ENCODE measurements at regions not wholly inside any gene's neighbourhood (a gene's known extent, or its start where the extent isn't known, plus 50 kb on each side); places are given as distances from the start of the nearest gene placed in this dataset.

- Histone ChIP-seq H3K4me3 (no peak overlapping the region), H3K9me3 (ENCODE audit: low read depth, low read length) (no peaks in the 10 kb centered on the region), H3K36me3 (ENCODE audit: insufficient read depth, low read length) (no peaks in the 10 kb centered on the region), H3K9ac (ENCODE audit: insufficient read length) (no peak overlapping the region), H3K27ac (no peak overlapping the region)
- no peak for DNase-seq (ENCODE audit: low read depth, low spot score)
- no peak for TF ChIP-seq POLR2AphosphoS5 (IDR thresholded peaks at IDR 0.05; ENCODE audit: borderline replicate concordance, low read depth, low read length)
- TF ChIP-seq EZH2 (IDR thresholded peaks at IDR 0.05): no peak
- no peak for TF ChIP-seq FOXP2 (optimal IDR thresholded peaks at IDR 0.05; ENCODE audit: control extremely low read depth, extremely low read length, insufficient read depth)
Measured at GRCh38 chr10:117601716-117602115, 59.2 kb downstream of the EMX2 start.

GRCh38 chr10:117603081-117603480 is 60.5 kb downstream of the EMX2 start:
- Histone ChIP-seq H3K4me3 (no peak overlapping the region), H3K9ac (ENCODE audit: insufficient read length) (no peak overlapping the region), H3K9me3 (ENCODE audit: low read depth, low read length) (no peaks in the 10 kb centered on the region), H3K27ac (no peak overlapping the region), H3K36me3 (ENCODE audit: insufficient read depth, low read length) (no peaks in the 10 kb centered on the region)
- DNase-seq (ENCODE audit: low read depth, low spot score): no peak
- TF ChIP-seq EZH2 (IDR thresholded peaks at IDR 0.05): no peak
- TF ChIP-seq FOXP2 (optimal IDR thresholded peaks at IDR 0.05; ENCODE audit: control extremely low read depth, extremely low read length, insufficient read depth): no peak
- no peak for TF ChIP-seq POLR2AphosphoS5 (IDR thresholded peaks at IDR 0.05; ENCODE audit: borderline replicate concordance, low read depth, low read length)

- Histone ChIP-seq H3K9me3 (ENCODE audit: low read depth, low read length) (no peaks in the 10 kb centered on the region), H3K9ac (ENCODE audit: insufficient read length) (no peak overlapping the region), H3K27ac (no peak overlapping the region), H3K4me3 (no peak overlapping the region), H3K36me3 (ENCODE audit: insufficient read depth, low read length) (no peaks in the 10 kb centered on the region)
- DNase-seq (ENCODE audit: low read depth, low spot score): no peak
- TF ChIP-seq FOXP2 (optimal IDR thresholded peaks at IDR 0.05; ENCODE audit: control extremely low read depth, extremely low read length, insufficient read depth): no peak
- no peak for TF ChIP-seq EZH2 (IDR thresholded peaks at IDR 0.05)
- TF ChIP-seq POLR2AphosphoS5 (IDR thresholded peaks at IDR 0.05; ENCODE audit: borderline replicate concordance, low read depth, low read length): no peak
Measured at GRCh38 chr10:117603726-117604125, 61.2 kb downstream of the EMX2 start.

GRCh38 chr10:117609095-117609795 is 66.7 kb downstream of the EMX2 start:
- Histone ChIP-seq H3K36me3 (ENCODE audit: insufficient read depth, low read length) (no peaks in the 10 kb centered on the region), H3K4me3 (no peak overlapping the region)

GRCh38 chr10:117609796-117610170 is 67.2 kb downstream of the EMX2 start:
- Histone ChIP-seq H3K36me3 (ENCODE audit: insufficient read depth, low read length) (no peaks in the 10 kb centered on the region), H3K9me3 (ENCODE audit: low read depth, low read length) (no peaks in the 10 kb centered on the region), H3K27ac (no peak overlapping the region), H3K9ac (ENCODE audit: insufficient read length) (no peak overlapping the region), H3K4me3 (no peak overlapping the region)
- no peak for DNase-seq (ENCODE audit: low read depth, low spot score)
- no peak for TF ChIP-seq EZH2 (IDR thresholded peaks at IDR 0.05)
- no peak for TF ChIP-seq POLR2AphosphoS5 (IDR thresholded peaks at IDR 0.05; ENCODE audit: borderline replicate concordance, low read depth, low read length)
- TF ChIP-seq FOXP2 (optimal IDR thresholded peaks at IDR 0.05; ENCODE audit: control extremely low read depth, extremely low read length, insufficient read depth): no peak

More at GRCh38 chr10:117609095-117609795, 66.7 kb downstream of the EMX2 start:
- TF ChIP-seq FOXP2 (optimal IDR thresholded peaks at IDR 0.05; ENCODE audit: control extremely low read depth, extremely low read length, insufficient read depth): no peak
- TF ChIP-seq POLR2AphosphoS5 (IDR thresholded peaks at IDR 0.05; ENCODE audit: borderline replicate concordance, low read depth, low read length): no peak
- no peak for TF ChIP-seq EZH2 (IDR thresholded peaks at IDR 0.05)
- Histone ChIP-seq H3K9ac (ENCODE audit: insufficient read length) (no peak overlapping the region), H3K27ac (no peak overlapping the region), H3K9me3 (ENCODE audit: low read depth, low read length) (no peaks in the 10 kb centered on the region)
- DNase-seq (ENCODE audit: low read depth, low spot score): no peak

GRCh38 chr10:117610321-117610720 is 67.8 kb downstream of the EMX2 start:
- TF ChIP-seq EZH2 (IDR thresholded peaks at IDR 0.05) (no peak), FOXP2 (optimal IDR thresholded peaks at IDR 0.05; ENCODE audit: control extremely low read depth, extremely low read length, insufficient read depth) (no peak), POLR2AphosphoS5 (IDR thresholded peaks at IDR 0.05; ENCODE audit: borderline replicate concordance, low read depth, low read length) (no peak)
- H3K27ac ChIP-seq: no peak overlapping the region
- no peak for DNase-seq (ENCODE audit: low read depth, low spot score)
- H3K4me3 ChIP-seq: no peak overlapping the region
- H3K9ac ChIP-seq (ENCODE audit: insufficient read length): no peak overlapping the region
- H3K36me3 ChIP-seq (ENCODE audit: insufficient read depth, low read length): no peaks in the 10 kb centered on the region
- H3K9me3 ChIP-seq (ENCODE audit: low read depth, low read length): no peaks in the 10 kb centered on the region

- Histone ChIP-seq H3K36me3 (ENCODE audit: insufficient read depth, low read length) (no peaks in the 10 kb centered on the region), H3K27ac (no peak overlapping the region), H3K4me3 (no peak overlapping the region), H3K9ac (ENCODE audit: insufficient read length) (no peak overlapping the region), H3K9me3 (ENCODE audit: low read depth, low read length) (no peaks in the 10 kb centered on the region)
- TF ChIP-seq POLR2AphosphoS5 (IDR thresholded peaks at IDR 0.05; ENCODE audit: borderline replicate concordance, low read depth, low read length) (no peak), EZH2 (IDR thresholded peaks at IDR 0.05) (no peak), FOXP2 (optimal IDR thresholded peaks at IDR 0.05; ENCODE audit: control extremely low read depth, extremely low read length, insufficient read depth) (no peak)
- no peak for DNase-seq (ENCODE audit: low read depth, low spot score)
Measured at GRCh38 chr10:117612113-117612512, 69.6 kb downstream of the EMX2 start.

- H3K9me3 ChIP-seq (ENCODE audit: low read depth, low read length): no peaks in the 10 kb centered on the region
- H3K4me3 ChIP-seq: no peak overlapping the region
- no peak for DNase-seq (ENCODE audit: low read depth, low spot score)
- no peak overlapping the region for H3K27ac ChIP-seq
- TF ChIP-seq POLR2AphosphoS5 (IDR thresholded peaks at IDR 0.05; ENCODE audit: borderline replicate concordance, low read depth, low read length) (no peak), FOXP2 (optimal IDR thresholded peaks at IDR 0.05; ENCODE audit: control extremely low read depth, extremely low read length, insufficient read depth) (no peak), EZH2 (IDR thresholded peaks at IDR 0.05) (no peak)
- H3K36me3 ChIP-seq (ENCODE audit: insufficient read depth, low read length): no peaks in the 10 kb centered on the region
- H3K9ac ChIP-seq (ENCODE audit: insufficient read length): no peak overlapping the region
Measured at GRCh38 chr10:117615649-117616048, 73.1 kb downstream of the EMX2 start.

GRCh38 chr10:117616179-117616578 is 73.6 kb downstream of the EMX2 start:
- TF ChIP-seq FOXP2 (optimal IDR thresholded peaks at IDR 0.05; ENCODE audit: control extremely low read depth, extremely low read length, insufficient read depth) (no peak), EZH2 (IDR thresholded peaks at IDR 0.05) (no peak), POLR2AphosphoS5 (IDR thresholded peaks at IDR 0.05; ENCODE audit: borderline replicate concordance, low read depth, low read length) (no peak)
- H3K9me3 ChIP-seq (ENCODE audit: low read depth, low read length): no peaks in the 10 kb centered on the region
- DNase-seq (ENCODE audit: low read depth, low spot score): no peak

More at GRCh38 chr10:117616179-117616578, 73.6 kb downstream of the EMX2 start:
- H3K27ac ChIP-seq: no peak overlapping the region
- H3K9ac ChIP-seq (ENCODE audit: insufficient read length): no peak overlapping the region
- no peaks in the 10 kb centered on the region for H3K36me3 ChIP-seq (ENCODE audit: insufficient read depth, low read length)
- H3K4me3 ChIP-seq: no peak overlapping the region
